Omental fat pad (tissue), 3 donors: ENCODE measurements at regions not wholly inside any gene's neighbourhood (a gene's known extent, or its start where the extent isn't known, plus 50 kb on each side); places are given as distances from the start of the nearest gene placed in this dataset.

ENCODE experiments used
- ATAC-seq: fragments of 150-250 bp; one replicate; pipeline ENCODE4 v1.9.1; 2016; ENCODE audit warnings: mild to moderate bottlenecking, moderate library complexity; ENCODE audit not compliant: low FRiP score
- DNase-seq: peaks from one replicate; pipeline ENCODE4 v3.0.0-alpha.2; 2019; ENCODE audit warnings: low spot score
- TF ChIP-seq, protein P1 (sequence below), 3 donors: fragments of 450-650 bp; IDR thresholded peaks; one replicate each; pipeline ENCODE4 v1.5.1; 2016 to 2017; ENCODE audit warnings: antibody characterized with exemption in 3 of 3, mild to moderate bottlenecking in 3 of 3, moderate library complexity in 2 of 3

DNA sequence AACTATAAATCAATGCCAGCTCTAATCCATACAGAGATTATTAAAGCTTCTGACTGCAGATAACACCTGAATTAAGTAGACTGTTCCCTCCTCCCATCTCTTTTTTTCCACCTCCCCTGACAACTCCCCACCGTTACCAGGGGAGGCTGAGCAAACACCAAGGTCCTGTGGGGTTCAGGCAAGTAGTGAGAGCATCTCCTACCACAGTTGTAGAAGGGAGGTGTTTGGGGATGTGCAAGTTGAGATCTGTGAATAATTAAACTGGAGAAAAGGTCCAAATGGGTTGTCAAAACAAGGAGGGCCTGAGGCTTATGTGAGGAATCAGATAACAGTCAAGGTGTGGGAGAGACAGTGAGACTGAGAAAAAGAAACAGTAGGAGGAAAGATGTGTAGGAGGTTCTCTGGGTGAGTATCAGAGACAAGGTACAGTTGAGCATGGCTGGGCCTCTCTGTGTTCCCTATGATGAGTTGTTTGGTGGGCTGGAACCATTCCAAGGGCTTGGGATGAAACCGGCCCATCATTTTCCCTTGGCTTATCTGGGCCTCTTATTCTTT, 194.6 kb downstream of the CYRIA start:
- no peak for ATAC-seq
- DNase-seq: no peak
- TF ChIP-seq, protein P1, sequence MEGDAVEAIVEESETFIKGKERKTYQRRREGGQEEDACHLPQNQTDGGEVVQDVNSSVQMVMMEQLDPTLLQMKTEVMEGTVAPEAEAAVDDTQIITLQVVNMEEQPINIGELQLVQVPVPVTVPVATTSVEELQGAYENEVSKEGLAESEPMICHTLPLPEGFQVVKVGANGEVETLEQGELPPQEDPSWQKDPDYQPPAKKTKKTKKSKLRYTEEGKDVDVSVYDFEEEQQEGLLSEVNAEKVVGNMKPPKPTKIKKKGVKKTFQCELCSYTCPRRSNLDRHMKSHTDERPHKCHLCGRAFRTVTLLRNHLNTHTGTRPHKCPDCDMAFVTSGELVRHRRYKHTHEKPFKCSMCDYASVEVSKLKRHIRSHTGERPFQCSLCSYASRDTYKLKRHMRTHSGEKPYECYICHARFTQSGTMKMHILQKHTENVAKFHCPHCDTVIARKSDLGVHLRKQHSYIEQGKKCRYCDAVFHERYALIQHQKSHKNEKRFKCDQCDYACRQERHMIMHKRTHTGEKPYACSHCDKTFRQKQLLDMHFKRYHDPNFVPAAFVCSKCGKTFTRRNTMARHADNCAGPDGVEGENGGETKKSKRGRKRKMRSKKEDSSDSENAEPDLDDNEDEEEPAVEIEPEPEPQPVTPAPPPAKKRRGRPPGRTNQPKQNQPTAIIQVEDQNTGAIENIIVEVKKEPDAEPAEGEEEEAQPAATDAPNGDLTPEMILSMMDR (IDR thresholded peaks at IDR 0.05): no peak

DNA sequence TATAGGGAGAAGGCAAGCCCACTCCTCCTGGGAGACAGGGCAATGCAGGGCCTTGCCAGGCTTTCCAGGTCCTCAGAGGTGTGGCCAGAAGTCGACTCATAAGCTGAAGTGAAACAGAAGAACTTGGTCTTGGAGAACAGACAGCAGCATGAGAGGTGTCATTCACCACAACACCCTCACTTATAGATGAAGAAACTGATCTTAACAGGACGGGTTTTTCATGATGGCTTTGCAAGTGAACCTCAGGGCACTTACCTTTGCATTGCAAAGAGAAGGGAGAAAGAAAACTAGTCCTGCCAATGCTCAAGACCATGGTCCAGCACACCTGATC, 198.8 kb downstream of the CYRIA start:
- TF ChIP-seq, protein P1 (IDR thresholded peaks at IDR 0.05): no peak
- DNase-seq (no peak), ATAC-seq (no peak)

DNA sequence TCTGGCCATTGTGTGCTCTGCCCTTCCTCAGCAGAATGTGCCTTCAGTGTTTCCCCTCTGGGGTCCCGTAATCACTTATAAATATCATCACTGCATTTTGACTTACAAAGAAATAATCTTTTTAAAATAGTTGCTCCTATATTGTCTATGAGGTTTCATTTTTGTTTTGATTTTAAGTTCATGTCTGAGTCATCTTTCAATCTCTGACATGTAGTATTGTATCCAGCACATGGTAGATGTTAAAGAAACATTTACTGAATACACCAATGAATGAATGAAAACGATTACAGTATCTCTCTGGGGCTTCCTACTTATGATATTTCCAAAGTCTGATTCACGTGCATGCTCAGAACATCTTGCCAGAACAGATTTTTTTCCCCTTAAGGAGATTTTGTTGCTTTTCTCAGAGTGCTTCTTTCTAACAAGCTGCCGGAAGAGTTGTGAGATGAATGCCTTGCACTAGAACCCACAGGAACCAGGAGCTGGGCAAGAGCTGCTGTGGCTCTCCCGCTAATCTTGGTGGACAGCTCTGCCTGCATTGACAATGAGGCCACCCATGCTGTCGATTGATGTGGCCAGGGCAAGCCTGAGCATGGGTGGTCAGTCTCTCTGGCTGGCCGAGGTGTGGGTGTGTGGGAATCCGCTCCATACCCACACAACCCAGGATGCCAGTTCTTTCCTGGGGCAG, 199.4 kb downstream of the CYRIA start:
- DNase-seq (no peak), ATAC-seq (no peak)
- TF ChIP-seq, protein P1 (IDR thresholded peaks at IDR 0.05): no peak

DNA sequence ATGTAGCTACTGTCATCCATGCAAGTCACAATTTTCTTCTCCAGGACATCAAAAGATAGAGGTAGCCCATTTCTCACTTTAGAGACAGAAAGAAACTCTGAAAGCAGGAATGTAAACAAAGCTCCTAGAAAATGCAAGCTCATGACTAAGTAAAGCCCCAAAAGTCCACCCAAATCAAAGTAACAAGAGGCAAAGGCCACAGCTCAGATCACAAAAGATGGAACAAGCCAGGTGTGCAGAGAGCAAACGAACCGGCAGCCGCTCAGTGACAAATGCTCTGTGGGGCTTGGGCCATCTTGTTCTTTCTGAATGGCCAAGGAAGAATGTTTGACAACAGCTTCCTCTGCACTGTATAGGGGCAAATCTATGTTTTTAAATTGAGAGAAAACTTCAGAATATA, 201.0 kb downstream of the CYRIA start:
- no peak for ATAC-seq
- DNase-seq: no peak
- TF ChIP-seq, protein P1 (IDR thresholded peaks at IDR 0.05): no peak

DNA sequence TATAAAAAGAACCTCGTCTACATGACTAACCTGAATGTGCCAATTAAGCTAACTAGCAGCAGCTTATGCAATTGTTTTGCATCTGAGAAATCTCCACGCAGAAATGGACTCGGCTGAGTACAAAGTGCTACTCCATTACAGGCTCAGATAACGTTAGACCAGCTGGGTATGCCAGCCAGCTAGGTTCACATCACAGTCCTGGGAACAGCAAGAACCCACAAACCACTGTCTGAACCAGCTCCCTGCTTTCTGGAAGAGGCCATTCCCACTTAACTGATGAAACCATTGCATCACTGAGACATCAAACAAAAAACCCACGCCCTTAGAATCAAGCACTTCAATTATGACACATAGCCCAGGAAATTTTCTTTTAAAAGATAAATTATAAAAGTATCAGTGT, 202.7 kb downstream of the CYRIA start:
- TF ChIP-seq, protein P1 (IDR thresholded peaks at IDR 0.05): no peak
- no peak for DNase-seq
- no peak for ATAC-seq

DNA sequence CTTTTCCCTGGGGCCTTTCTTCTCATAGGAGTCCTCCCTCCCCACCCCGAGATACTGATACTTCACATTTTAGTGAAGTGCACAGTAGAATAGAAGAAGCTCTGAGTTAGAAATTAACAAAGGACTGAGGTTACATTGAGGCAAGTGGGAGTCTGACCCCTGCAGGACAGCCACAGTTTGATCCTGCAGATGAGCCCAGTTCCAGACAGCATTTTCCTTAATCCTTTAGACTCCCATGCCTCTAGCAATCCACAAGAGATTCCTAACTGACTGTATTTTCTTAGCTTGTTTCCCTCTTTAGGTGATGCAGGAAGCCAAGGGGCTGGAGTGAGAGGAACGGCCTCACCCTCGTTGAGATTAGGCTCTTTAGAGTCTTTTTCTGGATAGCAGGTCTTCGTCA, 204.0 kb downstream of the CYRIA start:
- ATAC-seq: no peak
- TF ChIP-seq, protein P1 (IDR thresholded peaks at IDR 0.05): no peak
- DNase-seq: no peak

DNA sequence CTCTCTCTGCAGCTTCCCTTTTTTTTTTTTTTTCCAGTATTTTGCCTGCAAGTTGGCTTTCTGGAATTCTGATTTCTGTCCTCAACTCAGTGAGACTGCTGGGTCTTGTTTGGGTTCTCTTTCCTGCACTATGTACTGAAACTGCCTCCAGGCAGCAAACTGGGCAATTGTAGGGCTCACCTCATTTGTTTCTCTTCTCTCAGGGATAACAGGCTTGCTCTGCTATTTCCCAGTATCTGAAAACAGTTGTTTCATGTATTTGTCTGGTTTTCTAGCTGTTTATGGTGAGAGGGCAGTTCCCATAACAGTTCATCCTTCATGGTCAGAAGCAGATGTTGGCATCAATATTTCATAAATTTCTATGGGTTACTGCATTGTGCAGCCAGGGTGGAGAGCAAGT, 206.0 kb downstream of the CYRIA start:
- ATAC-seq: no peak
- TF ChIP-seq, protein P1 (IDR thresholded peaks at IDR 0.05): no peak
- DNase-seq: no peak
